Uterus (tissue), 3 donors: ENCODE measurements at regions not wholly inside any gene's neighbourhood (a gene's known extent, or its start where the extent isn't known, plus 50 kb on each side); places are given as distances from the start of the nearest gene placed in this dataset.

Source experiments
- DNase-seq, 2 donors: peaks; one replicate each; pipeline ENCODE4 v3.0.0-alpha.2; 2019 to 2020
- H3K27ac ChIP-seq, 2 donors: fragments of 200-600 bp; sonication (generic); 1 replicate in 1 of 2; 2 replicates in 1 of 2; pipeline ENCODE4 v1.5.1; 2016 to 2018
- H3K27me3 ChIP-seq, 2 donors: fragments of 200-600 bp; sonication (generic); one replicate each; pipeline ENCODE4 v1.5.1; 2018 to 2019; ENCODE audit warnings: control low read depth in 1 of 2
- H3K36me3 ChIP-seq, 2 donors: fragments of 200-600 bp; sonication (generic); one replicate each; pipeline ENCODE4 v1.5.1; 2019; ENCODE audit warnings: control low read depth in 1 of 2
- H3K4me1 ChIP-seq, 2 donors: fragments of 200-600 bp; sonication (generic); one replicate each; pipeline ENCODE4 v1.5.1; 2018 to 2019; ENCODE audit warnings: control low read depth in 1 of 2
- H3K4me3 ChIP-seq, 2 donors: fragments of 200-600 bp; sonication (generic); 1 replicate in 1 of 2; 2 replicates in 1 of 2; pipeline ENCODE4 v1.5.1; 2018 to 2019; ENCODE audit warnings: mild to moderate bottlenecking in 1 of 2
- H3K9me3 ChIP-seq, 2 donors: fragments of 200-600 bp; sonication (generic); one replicate each; pipeline ENCODE4 v1.5.1; 2019; ENCODE audit warnings: control low read depth in 1 of 2
- POLR2A ChIP-seq, 2 donors: fragments of 450-650 bp; IDR thresholded peaks; one replicate each; pipeline ENCODE4 v1.6.1; 2016; ENCODE audit warnings: antibody characterized with exemption in 2 of 2, mild to moderate bottlenecking in 1 of 2, moderate library complexity in 1 of 2
- intact Hi-C: fragments of 100-400 bp; cut with DNase I; formaldehyde crosslinking; loops from one replicate; pipeline ENCODE4 v1.15.1; 2023; ENCODE audit warnings: low total_unique reads
- TF ChIP-seq, protein P1 (sequence below), 4 experiments: fragments of 200-600 bp in 2 of 4; fragments of 450-650 bp in 2 of 4; sonication (generic) in 2 of 4; IDR thresholded peaks; one replicate each; pipeline ENCODE4 v1.5.1; 2016 to 2019; ENCODE audit warnings: antibody characterized with exemption in 4 of 4, mild to moderate bottlenecking in 2 of 4, moderate library complexity in 1 of 4
- donor health status: DM: yes; HTN: yes; CAD: no.

DNA sequence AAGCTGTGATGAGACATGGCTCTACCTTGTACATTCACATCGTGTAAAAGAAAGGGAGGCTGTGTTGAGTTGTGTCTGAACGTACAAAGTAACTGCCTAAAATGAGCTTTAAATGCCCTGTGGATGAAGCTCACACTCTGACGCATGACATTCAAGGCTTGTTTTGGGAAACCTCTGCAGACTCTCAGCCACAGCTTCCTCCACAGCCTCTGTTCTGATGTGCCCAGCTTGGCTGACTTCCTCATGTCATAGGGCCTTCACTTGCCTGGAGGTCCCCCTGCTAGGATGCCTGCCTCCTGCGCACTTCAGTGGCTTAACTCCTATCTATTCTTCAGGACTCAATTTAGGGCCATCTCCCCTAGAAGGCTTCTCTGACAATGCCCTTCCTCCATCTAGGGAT is 230.0 kb upstream of the HABP2 start:
- H3K4me1 ChIP-seq = no peaks in the 10 kb centered on the region
- H3K9me3 ChIP-seq = no peaks in the 10 kb centered on the region
- TF ChIP-seq POLR2A (IDR thresholded peaks at IDR 0.05) = no peak
- TF ChIP-seq, protein P1, sequence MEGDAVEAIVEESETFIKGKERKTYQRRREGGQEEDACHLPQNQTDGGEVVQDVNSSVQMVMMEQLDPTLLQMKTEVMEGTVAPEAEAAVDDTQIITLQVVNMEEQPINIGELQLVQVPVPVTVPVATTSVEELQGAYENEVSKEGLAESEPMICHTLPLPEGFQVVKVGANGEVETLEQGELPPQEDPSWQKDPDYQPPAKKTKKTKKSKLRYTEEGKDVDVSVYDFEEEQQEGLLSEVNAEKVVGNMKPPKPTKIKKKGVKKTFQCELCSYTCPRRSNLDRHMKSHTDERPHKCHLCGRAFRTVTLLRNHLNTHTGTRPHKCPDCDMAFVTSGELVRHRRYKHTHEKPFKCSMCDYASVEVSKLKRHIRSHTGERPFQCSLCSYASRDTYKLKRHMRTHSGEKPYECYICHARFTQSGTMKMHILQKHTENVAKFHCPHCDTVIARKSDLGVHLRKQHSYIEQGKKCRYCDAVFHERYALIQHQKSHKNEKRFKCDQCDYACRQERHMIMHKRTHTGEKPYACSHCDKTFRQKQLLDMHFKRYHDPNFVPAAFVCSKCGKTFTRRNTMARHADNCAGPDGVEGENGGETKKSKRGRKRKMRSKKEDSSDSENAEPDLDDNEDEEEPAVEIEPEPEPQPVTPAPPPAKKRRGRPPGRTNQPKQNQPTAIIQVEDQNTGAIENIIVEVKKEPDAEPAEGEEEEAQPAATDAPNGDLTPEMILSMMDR (IDR thresholded peaks at IDR 0.05) = no peak
- no peak overlapping the region for H3K27ac ChIP-seq
- H3K36me3 ChIP-seq = no peaks in the 10 kb centered on the region
- no peak overlapping the region for H3K4me3 ChIP-seq
- intact Hi-C loops = no loop called here
- no peak for DNase-seq
- no peaks in the 10 kb centered on the region for H3K27me3 ChIP-seq

DNA sequence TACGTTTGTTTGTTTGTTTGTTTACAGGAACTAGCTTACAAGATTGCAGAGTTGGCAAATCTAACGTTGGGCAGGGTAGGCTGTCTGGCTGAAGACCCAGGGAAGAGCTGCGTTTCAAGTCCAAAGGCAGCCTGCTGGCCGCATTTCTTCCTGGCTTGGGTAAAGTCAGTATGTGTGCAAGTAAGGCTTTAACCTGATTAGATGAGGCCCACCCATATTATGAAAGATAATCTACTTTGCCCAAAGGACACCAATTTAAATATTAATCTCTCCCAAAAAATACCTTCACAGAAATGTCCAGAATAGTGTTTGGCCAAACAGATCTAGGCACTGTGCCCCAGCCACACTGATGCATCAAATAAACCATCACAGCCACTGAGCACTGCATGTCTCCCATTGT is 228.9 kb upstream of the HABP2 start:
- no peak for TF ChIP-seq POLR2A (IDR thresholded peaks at IDR 0.05)
- TF ChIP-seq, protein P1 (IDR thresholded peaks at IDR 0.05) = no peak

DNA sequence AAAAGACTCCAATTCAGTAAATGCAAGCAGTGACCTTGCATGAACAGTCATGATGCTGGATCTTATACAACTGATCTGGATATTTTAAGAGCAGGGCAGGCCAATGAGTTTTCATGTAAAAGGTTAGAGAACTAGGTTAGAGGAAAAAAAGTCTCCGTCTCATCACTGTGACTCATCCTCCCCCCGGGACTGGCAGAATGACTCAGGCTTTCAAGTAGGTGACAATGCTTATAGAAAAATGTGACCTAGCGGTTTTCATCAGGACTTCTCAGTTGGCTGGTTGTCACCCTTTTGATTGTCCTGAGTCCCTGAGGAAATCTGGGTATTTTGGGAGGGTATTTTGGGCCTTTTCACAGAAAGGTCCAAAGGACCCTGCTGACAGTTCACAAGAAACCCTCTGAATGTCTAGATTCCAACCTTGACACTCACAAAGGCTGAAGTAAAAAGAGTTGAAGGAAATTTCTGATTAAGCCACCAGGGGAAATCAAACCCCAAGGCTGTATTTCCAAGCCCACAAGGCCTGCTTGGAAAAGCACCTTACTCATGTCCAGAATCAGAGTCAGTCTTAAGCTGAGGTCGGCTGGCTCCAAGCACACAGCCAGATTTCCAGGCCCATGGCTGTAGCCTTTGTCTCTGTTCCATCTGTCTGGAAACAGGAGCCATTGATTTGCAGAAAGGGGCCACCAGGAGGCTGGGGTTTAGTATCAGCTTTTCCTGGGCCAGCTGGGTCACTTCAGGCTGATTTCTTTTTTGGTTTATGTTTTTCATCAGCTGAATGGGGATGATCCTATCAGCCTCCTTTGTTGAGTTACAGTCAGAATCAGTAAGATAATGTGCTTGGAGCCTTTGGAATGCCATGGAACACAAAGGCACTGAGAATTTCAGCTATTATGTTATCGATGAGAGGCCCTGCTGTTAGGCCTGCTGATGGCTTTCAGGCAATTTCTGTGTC is 226.4 kb upstream of the HABP2 start:
- DNase-seq = peak; percentile 50 to 52
- peak overlapping the region; percentile 47 to 49 for H3K27ac ChIP-seq
- H3K4me3 ChIP-seq = no peak overlapping the region
- intact Hi-C loops = no loop called here
- TF ChIP-seq POLR2A (IDR thresholded peaks at IDR 0.05) = no peak
- TF ChIP-seq, protein P1 (IDR thresholded peaks at IDR 0.05) = no peak
- no peaks in the 10 kb centered on the region for H3K36me3 ChIP-seq
- H3K9me3 ChIP-seq = no peaks in the 10 kb centered on the region
- H3K4me1 ChIP-seq = no peaks in the 10 kb centered on the region
- no peaks in the 10 kb centered on the region for H3K27me3 ChIP-seq

More for the DNA sequence above, 228.9 kb upstream of the HABP2 start:
- Histone ChIP-seq H3K4me3 (no peak overlapping the region), H3K36me3 (no peaks in the 10 kb centered on the region), H3K9me3 (no peaks in the 10 kb centered on the region), H3K27ac (no peak overlapping the region), H3K27me3 (no peaks in the 10 kb centered on the region), H3K4me1 (no peaks in the 10 kb centered on the region)
- intact Hi-C loops = no loop called here
- DNase-seq = no peak

DNA sequence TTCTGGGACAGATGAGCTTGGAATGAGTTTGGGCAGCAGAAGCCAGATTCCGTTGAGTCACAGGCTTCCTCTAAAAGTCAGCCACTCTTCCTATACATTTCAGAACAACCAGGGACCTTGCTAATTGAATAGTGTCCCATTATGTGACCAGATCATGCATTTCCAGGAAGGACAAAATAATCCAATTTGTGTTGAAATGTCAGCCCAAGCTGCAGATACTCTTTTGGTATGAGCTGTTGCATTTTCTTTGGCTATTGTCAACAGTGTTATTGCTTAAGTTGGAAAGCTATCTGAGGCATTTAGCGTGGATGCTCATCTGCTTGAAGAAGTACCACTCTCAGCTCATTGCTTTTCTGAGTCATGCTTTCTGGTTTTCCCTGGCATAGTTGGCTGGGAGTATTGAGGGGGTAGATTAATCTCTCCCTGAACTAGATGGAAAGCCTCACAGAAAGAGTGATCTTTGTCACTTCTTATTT is 223.7 kb upstream of the HABP2 start:
- H3K27ac ChIP-seq = no peak overlapping the region
- TF ChIP-seq, protein P1 (IDR thresholded peaks at IDR 0.05) = no peak
- TF ChIP-seq POLR2A (IDR thresholded peaks at IDR 0.05) = no peak
- DNase-seq = no peak
- no peak overlapping the region for H3K4me3 ChIP-seq
- intact Hi-C loops = no loop called here
- H3K9me3 ChIP-seq = no peaks in the 10 kb centered on the region
- H3K36me3 ChIP-seq = no peaks in the 10 kb centered on the region
- H3K27me3 ChIP-seq = no peaks in the 10 kb centered on the region
- H3K4me1 ChIP-seq = no peaks in the 10 kb centered on the region

DNA sequence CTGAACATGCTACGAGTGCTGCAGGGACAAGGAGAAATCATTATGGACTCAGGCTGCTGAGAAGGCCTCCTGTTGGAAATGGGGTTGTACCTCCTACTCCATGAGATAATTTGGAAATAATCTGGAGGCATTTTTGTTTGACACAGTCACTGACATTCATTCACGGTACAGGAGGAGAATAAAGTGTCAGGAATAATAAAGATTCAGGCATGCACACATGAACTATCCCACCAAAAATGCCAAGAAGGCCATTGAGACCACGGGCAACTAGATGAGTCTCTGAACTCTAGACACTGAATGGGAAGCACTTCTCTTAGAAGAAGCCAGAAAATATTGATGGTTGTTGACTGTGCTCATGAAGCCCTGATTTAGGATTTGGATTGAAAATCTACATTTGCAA is 220.9 kb upstream of the HABP2 start:
- intact Hi-C loops = no loop called here
- no peaks in the 10 kb centered on the region for H3K36me3 ChIP-seq
- no peak overlapping the region for H3K27ac ChIP-seq
- no peak overlapping the region for H3K4me3 ChIP-seq
- H3K4me1 ChIP-seq = no peaks in the 10 kb centered on the region
- no peak for TF ChIP-seq POLR2A (IDR thresholded peaks at IDR 0.05)
- TF ChIP-seq, protein P1 (IDR thresholded peaks at IDR 0.05) = no peak
- no peaks in the 10 kb centered on the region for H3K27me3 ChIP-seq
- DNase-seq = no peak
- H3K9me3 ChIP-seq = no peaks in the 10 kb centered on the region
